CD4-positive, alpha-beta memory T cell (primary cell): ENCODE measurements at regions not wholly inside any gene's neighbourhood (a gene's known extent, or its start where the extent isn't known, plus 50 kb on each side); places are given as distances from the start of the nearest gene placed in this dataset.
A peak's percentile ranks its signal among the peaks of the same experiment; 100 is the strongest.

Source experiments
- CTCF ChIA-PET: fragments of 350-600 bp; sonication (Branson Sonifier 250); formaldehyde crosslinking; loops from one replicate; lab custom pipeline; 2021; ENCODE audit warnings: inconsistent platforms; ENCODE audit not compliant: partially characterized antibody; lab: Charles Lee
- POLR2A ChIA-PET: fragments of 350-600 bp; sonication (Branson Sonifier 250); formaldehyde crosslinking; loops from one replicate; lab custom pipeline; 2021; ENCODE audit not compliant: partially characterized antibody; lab: Charles Lee
- DNase-seq, 5 donors: peaks; one replicate each; pipeline versions ENCODE4 v3.0.0 to v3.0.0-alpha.2; 2020 to 2022; ENCODE audit warnings: mixed read lengths in 1 of 5
- H3K27ac ChIP-seq: one replicate; pipeline ENCODE4 v1.7.0; 2013; ENCODE audit warnings: low read depth, low read length
- H3K27me3 ChIP-seq: 2 replicates; pipeline ENCODE4 v1.7.0; 2013; ENCODE audit warnings: mild to moderate bottlenecking, low read length, moderate library complexity; ENCODE audit not compliant: insufficient read depth
- H3K36me3 ChIP-seq: 2 replicates; pipeline ENCODE4 v1.7.0; 2013; ENCODE audit warnings: mild to moderate bottlenecking, low read length, moderate library complexity; ENCODE audit not compliant: insufficient read depth
- H3K4me1 ChIP-seq: 2 replicates; pipeline ENCODE4 v1.7.0; 2013; ENCODE audit warnings: mild to moderate bottlenecking, low read length, moderate library complexity; ENCODE audit not compliant: insufficient read depth
- H3K4me3 ChIP-seq, 2 donors: one replicate each; pipeline ENCODE4 v1.7.0; 2013; ENCODE audit warnings: low read length in 2 of 2, mild to moderate bottlenecking in 1 of 2
- H3K9me3 ChIP-seq, 2 donors: one replicate each; pipeline ENCODE4 v1.7.0; 2013; ENCODE audit warnings: low read length in 2 of 2, control low read depth in 1 of 2; ENCODE audit not compliant: control insufficient read depth in 1 of 2
- H3K27ac Mint-ChIP-seq, 7 donors: one replicate each; pipeline ENCODE4 v1.8.0; 2020 to 2021; ENCODE audit warnings: mixed read lengths in 7 of 7, mild to moderate bottlenecking in 6 of 7, inconsistent platforms in 3 of 7, moderate library complexity in 3 of 7
- H3K27me3 Mint-ChIP-seq, 2 donors: one replicate each; pipeline ENCODE4 v1.8.0; 2020 to 2021; ENCODE audit warnings: mixed read lengths in 2 of 2
- H3K36me3 Mint-ChIP-seq, 2 donors: one replicate each; pipeline ENCODE4 v1.8.0; 2020 to 2021; ENCODE audit warnings: mixed read lengths in 2 of 2, inconsistent platforms in 1 of 2, mild to moderate bottlenecking in 1 of 2
- H3K4me1 Mint-ChIP-seq, 4 donors: one replicate each; pipeline ENCODE4 v1.8.0; 2020 to 2021; ENCODE audit warnings: mixed read lengths in 4 of 4, mild to moderate bottlenecking in 1 of 4
- H3K4me3 Mint-ChIP-seq, 8 donors: one replicate each; pipeline ENCODE4 v1.8.0; 2020 to 2021; ENCODE audit warnings: mixed read lengths in 8 of 8, mild to moderate bottlenecking in 7 of 8, moderate library complexity in 6 of 8, inconsistent platforms in 3 of 8
- H3K9me3 Mint-ChIP-seq, 8 donors: one replicate each; pipeline ENCODE4 v1.8.0; 2020 to 2021; ENCODE audit warnings: mixed read lengths in 8 of 8, mild to moderate bottlenecking in 5 of 8, inconsistent platforms in 3 of 8, moderate library complexity in 1 of 8
- intact Hi-C: fragments of 100-400 bp; cut with micrococcal nuclease; formaldehyde crosslinking; loops from one replicate; pipeline ENCODE4 v1.15.1; 2023

DNA sequence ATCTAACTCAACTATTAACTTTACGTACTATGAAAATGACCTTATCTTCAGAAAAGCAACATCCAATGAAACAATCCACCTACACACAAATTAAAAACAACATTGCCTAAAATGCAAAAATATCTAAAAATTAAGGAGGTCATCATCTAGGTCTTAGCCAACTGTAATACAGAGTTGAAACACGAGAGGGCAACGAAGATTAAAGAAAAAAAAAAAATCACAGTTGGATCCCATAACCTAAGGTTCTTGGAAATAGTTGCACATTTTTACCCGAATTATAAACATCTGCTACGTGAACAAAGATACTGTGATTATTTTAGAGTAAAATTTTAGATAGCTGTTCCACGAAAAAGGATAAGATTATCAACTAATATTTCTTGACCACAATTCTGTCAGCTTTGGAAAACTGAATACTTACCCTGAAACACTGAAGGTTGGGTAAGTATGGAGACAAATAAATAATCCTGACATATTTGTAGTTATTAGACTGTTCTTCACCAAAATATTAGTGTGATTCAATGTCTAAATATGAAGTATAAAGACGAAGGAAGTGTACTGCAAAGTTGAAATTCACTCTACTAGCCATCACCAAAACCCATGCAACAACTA, 88.0 kb upstream of the AK4 start:
- peak overlapping the region in 6 of 7 donors; percentile 3 to 83 (median 52) for H3K27ac Mint-ChIP-seq
- Histone ChIP-seq H3K27ac (no peak overlapping the region), H3K9me3 (no peaks in the 10 kb centered on the region), H3K4me3 (no peak overlapping the region), H3K27me3 (no peaks in the 10 kb centered on the region), H3K4me1 (peaks cover 51% of the 10 kb centered on the region), H3K36me3 (peaks cover 29% of the 10 kb centered on the region)
- H3K27me3 Mint-ChIP-seq = no peaks in the 10 kb centered on the region
- H3K36me3 Mint-ChIP-seq = peaks cover 29 to 40% of the 10 kb centered on the region in 2 donors
- no peaks in the 10 kb centered on the region for H3K9me3 Mint-ChIP-seq
- peak overlapping the region in 3 of 8 donors; percentile 7 to 33 (median 32) for H3K4me3 Mint-ChIP-seq
- ChIA-PET POLR2A (interaction anchor here (0.6 to 2.7 kb wide), 3 partner anchors 16 to 359 kb away, joined by 3 to 9 read pairs (median 6); no protein-coding TSS in a partner anchor), CTCF (interaction anchor here (0.6 to 2.4 kb wide), 4 partner anchors 10 to 36 kb away, joined by 4 to 25 read pairs (median 7); no protein-coding TSS in a partner anchor)
- DNase-seq = peak in 2 of 5 donors; percentile 25 to 35
- H3K4me1 Mint-ChIP-seq = peaks cover 41 to 54% (median 51%) of the 10 kb centered on the region in 4 donors
- intact Hi-C loops = loop anchor here (1.0 to 10.0 kb wide), 5 partner anchors 15 to 1275 kb away; no protein-coding TSS in a partner anchor

DNA sequence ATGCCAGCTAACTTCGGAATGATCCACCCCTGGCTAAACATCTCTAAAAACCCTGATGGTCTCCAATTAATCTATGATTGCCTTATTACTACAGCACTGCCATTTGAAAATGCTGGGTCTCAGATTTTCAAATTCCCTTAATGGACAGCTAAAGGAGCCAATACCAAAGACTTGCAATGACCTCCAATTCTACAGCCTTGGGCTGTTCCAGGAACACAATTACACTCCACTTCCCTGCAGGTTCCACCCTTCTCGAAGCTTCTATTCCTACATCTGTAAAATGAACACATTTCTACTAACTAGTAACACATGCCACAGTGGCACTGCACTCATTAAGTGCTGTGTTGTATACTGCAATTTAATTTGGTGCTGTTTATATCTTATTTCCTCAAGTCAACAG, 85.7 kb upstream of the AK4 start:
- Histone ChIP-seq H3K4me3 (no peak overlapping the region), H3K27ac (peak overlapping the region; percentile 10), H3K27me3 (no peaks in the 10 kb centered on the region), H3K36me3 (peaks cover 10% of the 10 kb centered on the region), H3K4me1 (peaks cover 62% of the 10 kb centered on the region), H3K9me3 (no peaks in the 10 kb centered on the region)
- ChIA-PET CTCF (interaction anchor here (0.8 to 5.3 kb wide), 9 partner anchors 8 to 230 kb away, joined by 3 to 201 read pairs (median 3); no protein-coding TSS in a partner anchor), POLR2A (interaction anchor here (5.5 to 7.0 kb wide), 2 partner anchors 12 to 13 kb away, joined by 42 to 60 read pairs; no protein-coding TSS in a partner anchor)
- H3K36me3 Mint-ChIP-seq = peaks cover 11 to 24% of the 10 kb centered on the region in 2 donors
- H3K27me3 Mint-ChIP-seq = no peaks in the 10 kb centered on the region
- peak overlapping the region in 6 of 7 donors; percentile 11 to 90 (median 62) for H3K27ac Mint-ChIP-seq
- intact Hi-C loops = loop anchor here (2.0 to 10.0 kb wide), 3 partner anchors 14 to 1272 kb away; no protein-coding TSS in a partner anchor
- no peak for DNase-seq
- H3K4me1 Mint-ChIP-seq = peaks cover 43 to 63% (median 53%) of the 10 kb centered on the region in 4 donors
- H3K9me3 Mint-ChIP-seq = no peaks in the 10 kb centered on the region
- peak overlapping the region in 3 of 8 donors; percentile 2 to 73 (median 4) for H3K4me3 Mint-ChIP-seq

DNA sequence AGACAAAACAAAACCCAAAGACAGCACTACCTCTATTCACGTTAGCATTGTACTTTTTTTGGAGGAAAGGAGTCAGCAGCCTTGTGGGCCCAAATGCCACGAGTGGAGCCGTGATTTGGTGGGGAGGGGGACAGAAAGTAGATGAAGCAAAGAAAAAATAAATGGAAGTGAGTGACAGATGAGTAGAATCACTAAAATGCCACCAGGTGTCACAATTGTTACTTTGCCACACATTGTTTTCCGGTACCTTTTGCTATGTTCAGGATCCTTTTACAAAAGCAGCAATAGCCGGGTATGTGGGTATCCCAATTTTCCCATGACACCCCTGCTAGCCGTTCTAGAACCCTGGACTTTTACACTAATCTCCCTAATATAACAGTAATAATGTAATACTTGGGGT, 85.0 kb upstream of the AK4 start:
- Histone ChIP-seq H3K36me3 (peaks cover 4% of the 10 kb centered on the region), H3K4me1 (peaks cover 62% of the 10 kb centered on the region), H3K4me3 (no peak overlapping the region), H3K9me3 (no peaks in the 10 kb centered on the region), H3K27ac (no peak overlapping the region), H3K27me3 (no peaks in the 10 kb centered on the region)
- ChIA-PET POLR2A (interaction anchor here (4.0 to 7.0 kb wide), 3 partner anchors 12 to 97 kb away, joined by 42 to 60 read pairs (median 48); partner anchors contain the start of gene JAK1), CTCF (interaction anchor here (0.8 to 5.3 kb wide), 8 partner anchors 9 to 231 kb away, joined by 3 to 201 read pairs (median 4); no protein-coding TSS in a partner anchor)
- H3K27ac Mint-ChIP-seq = peak overlapping the region; percentile 11 to 90 (median 79)
- H3K4me3 Mint-ChIP-seq = peak overlapping the region in 7 of 8 donors; percentile 6 to 73 (median 60)
- DNase-seq = no peak
- H3K4me1 Mint-ChIP-seq = peaks cover 41 to 64% (median 53%) of the 10 kb centered on the region in 4 donors
- H3K27me3 Mint-ChIP-seq = no peaks in the 10 kb centered on the region
- H3K36me3 Mint-ChIP-seq = peaks cover 8 to 22% of the 10 kb centered on the region in 2 donors
- intact Hi-C loops = loop anchor here (2.0 to 10.0 kb wide), 3 partner anchors 14 to 1272 kb away; no protein-coding TSS in a partner anchor
- no peaks in the 10 kb centered on the region for H3K9me3 Mint-ChIP-seq

DNA sequence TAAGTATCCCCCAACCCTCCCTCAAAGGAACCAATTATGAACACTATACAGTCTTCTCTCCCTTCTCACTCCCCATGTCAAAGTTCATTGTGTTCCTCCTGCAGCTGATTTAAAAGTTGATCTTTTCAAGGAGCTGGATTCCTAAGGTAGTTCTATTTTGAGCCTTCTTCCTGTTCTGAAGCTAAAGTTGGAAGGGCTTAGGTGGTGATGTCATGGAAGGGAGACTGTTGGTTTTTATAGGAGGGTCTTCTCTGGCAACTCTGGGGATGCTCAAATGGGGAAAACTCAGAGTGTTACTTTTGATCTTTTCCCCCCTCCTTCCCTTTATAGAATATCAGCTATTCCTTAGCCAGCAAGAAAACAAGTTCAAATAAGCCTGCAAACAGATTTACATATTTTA, 83.0 kb upstream of the AK4 start:
- H3K27ac Mint-ChIP-seq = peak overlapping the region; percentile 96 to 99 (median 98)
- Histone ChIP-seq H3K4me1 (peaks cover 65% of the 10 kb centered on the region), H3K9me3 (no peaks in the 10 kb centered on the region), H3K4me3 (no peak overlapping the region), H3K27ac (peak overlapping the region; percentile 87), H3K27me3 (no peaks in the 10 kb centered on the region), H3K36me3 (no peaks in the 10 kb centered on the region)
- no peaks in the 10 kb centered on the region for H3K27me3 Mint-ChIP-seq
- H3K36me3 Mint-ChIP-seq = peaks cover 0 to 20% of the 10 kb centered on the region in 2 donors
- no peak for DNase-seq
- intact Hi-C loops = loop anchor here (5.0 to 10.0 kb wide), 4 partner anchors 187 to 1270 kb away; no protein-coding TSS in a partner anchor
- ChIA-PET POLR2A (interaction anchor here (0.9 to 7.0 kb wide), 7 partner anchors 10 to 355 kb away, joined by 3 to 60 read pairs (median 19); partner anchors contain the start of gene JAK1), CTCF (interaction anchor here (0.9 to 5.3 kb wide), 4 partner anchors 11 to 188 kb away, joined by 3 to 201 read pairs (median 6); no protein-coding TSS in a partner anchor)
- H3K9me3 Mint-ChIP-seq = no peaks in the 10 kb centered on the region
- peaks cover 46 to 79% (median 55%) of the 10 kb centered on the region in 4 donors for H3K4me1 Mint-ChIP-seq
- H3K4me3 Mint-ChIP-seq = peak overlapping the region; percentile 94 to 98 (median 97)

DNA sequence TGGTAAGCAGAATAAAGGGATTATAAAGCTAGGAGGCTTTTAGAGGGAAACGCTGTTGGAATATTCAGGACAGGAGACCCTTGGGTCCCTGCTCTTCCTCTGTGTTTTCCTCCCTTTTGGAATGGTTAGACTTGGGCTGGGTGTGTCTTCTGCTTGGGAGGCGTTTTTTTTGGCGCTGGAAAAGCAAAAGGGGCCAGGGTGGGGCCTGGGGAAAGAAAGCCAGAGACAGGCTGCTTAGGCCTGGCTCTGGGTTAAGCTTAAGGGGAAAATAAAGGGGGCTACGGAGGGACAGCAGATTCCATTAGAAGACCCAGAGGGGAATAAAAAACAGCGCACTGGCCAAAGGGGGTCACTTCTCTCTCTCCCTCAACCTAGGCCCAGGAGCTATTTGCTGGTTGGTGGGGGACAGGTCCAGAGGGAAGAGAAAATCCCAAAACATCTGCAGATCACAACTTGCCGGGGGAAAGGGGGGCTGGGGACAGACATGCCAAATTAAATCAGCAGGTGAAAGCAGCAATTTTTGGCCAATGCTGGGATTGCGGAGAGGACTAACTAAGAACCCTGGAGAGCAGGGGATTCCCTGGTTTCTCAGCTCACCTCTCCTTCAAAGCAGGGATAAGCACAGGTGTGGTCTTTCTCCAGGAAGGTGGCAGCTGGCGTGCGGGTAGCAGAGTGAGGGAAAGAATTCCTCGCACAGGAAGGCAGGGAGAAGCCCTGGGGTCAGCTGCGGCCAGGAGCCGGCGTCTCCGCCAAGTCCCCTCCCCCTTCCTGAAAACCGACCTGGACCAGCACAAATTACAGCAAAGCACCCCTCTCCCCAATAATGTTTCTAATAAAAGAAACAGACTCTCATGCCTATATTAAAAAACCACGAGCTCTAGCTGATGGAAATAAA, 82.2 kb upstream of the AK4 start:
- Mint-ChIP-seq H3K27me3 (no peaks in the 10 kb centered on the region), H3K27ac (peak overlapping the region; percentile 96 to 99 (median 98)), H3K4me3 (peak overlapping the region; percentile 94 to 98 (median 97)), H3K36me3 (peaks cover 0 to 19% of the 10 kb centered on the region in 2 donors), H3K4me1 (peaks cover 48 to 79% (median 58%) of the 10 kb centered on the region in 4 donors), H3K9me3 (no peaks in the 10 kb centered on the region)
- Histone ChIP-seq H3K36me3 (no peaks in the 10 kb centered on the region), H3K9me3 (no peaks in the 10 kb centered on the region), H3K27ac (peak overlapping the region; percentile 87), H3K27me3 (no peaks in the 10 kb centered on the region), H3K4me1 (peaks cover 63% of the 10 kb centered on the region), H3K4me3 (peak overlapping the region; percentile 55 to 70)
- ChIA-PET POLR2A (interaction anchor here (0.9 to 7.0 kb wide), 6 partner anchors 10 to 238 kb away, joined by 3 to 60 read pairs (median 30); partner anchors contain the start of gene JAK1), CTCF (interaction anchor here (0.9 to 5.3 kb wide), 4 partner anchors 10 to 188 kb away, joined by 3 to 201 read pairs (median 6); partner anchors contain the start of gene JAK1)
- DNase-seq = no peak
- intact Hi-C loops = loop anchor here (1.0 to 10.0 kb wide), 7 partner anchors 63 to 1269 kb away; partner anchors contain the start of genes LEPR, LEPROT and RAVER2

- H3K4me3 Mint-ChIP-seq = peak overlapping the region; percentile 94 to 98 (median 97)
- H3K27me3 Mint-ChIP-seq = no peaks in the 10 kb centered on the region
- peak overlapping the region; percentile 55 to 70 for H3K4me3 ChIP-seq
- H3K9me3 Mint-ChIP-seq = no peaks in the 10 kb centered on the region
- H3K36me3 ChIP-seq = no peaks in the 10 kb centered on the region
- peak overlapping the region; percentile 96 to 99 (median 98) for H3K27ac Mint-ChIP-seq
- POLR2A ChIA-PET = interaction anchor here (0.9 to 7.0 kb wide), 6 partner anchors 9 to 238 kb away, joined by 3 to 60 read pairs (median 30); partner anchors contain the start of gene JAK1
- intact Hi-C loops = loop anchor here (1.0 to 10.0 kb wide), 7 partner anchors 64 to 1268 kb away; partner anchors contain the start of genes LEPR, LEPROT and RAVER2
- peaks cover 47 to 77% (median 57%) of the 10 kb centered on the region in 4 donors for H3K4me1 Mint-ChIP-seq
- peak overlapping the region; percentile 87 for H3K27ac ChIP-seq
- H3K4me1 ChIP-seq = peaks cover 63% of the 10 kb centered on the region
- no peaks in the 10 kb centered on the region for H3K27me3 ChIP-seq
- DNase-seq = peak in 1 of 5 donors; percentile 47
- CTCF ChIA-PET = interaction anchor here (0.9 to 5.3 kb wide), 3 partner anchors 9 to 189 kb away, joined by 3 to 201 read pairs (median 3); partner anchors contain the start of gene JAK1
- no peaks in the 10 kb centered on the region for H3K9me3 ChIP-seq
- peaks cover 0 to 19% of the 10 kb centered on the region in 2 donors for H3K36me3 Mint-ChIP-seq
These were observed 81.6 kb upstream of the AK4 start for GRCh38 chr1:65066419-65066765.
